GM21825 (cell line): ENCODE measurements at regions not wholly inside any gene's neighbourhood (a gene's known extent, or its start where the extent isn't known, plus 50 kb on each side); places are given as distances from the start of the nearest gene placed in this dataset.
"Not testable (repeated sequence)": the region's sequence is repeated elsewhere in the genome, so short reads cannot be mapped to it uniquely, and the experiment has no call there.

Experiments used
- ATAC-seq: cut with Tn5 transposase; IDR thresholded peaks from one replicate; pipeline ENCODE4 v1.9.1; 2021; ENCODE audit warnings: mild to moderate bottlenecking, moderate library complexity; ENCODE audit not compliant: unreplicated experiment

- ATAC-seq = no peak
Observed at GRCh38 chr3:22732641-22733040, 470.5 kb upstream of the UBE2E2 start.

- no peak for ATAC-seq
Observed at GRCh38 chr3:22734207-22734606, 468.9 kb upstream of the UBE2E2 start.

- ATAC-seq = no peak
Observed at GRCh38 chr3:22734756-22735155, 468.4 kb upstream of the UBE2E2 start.

GRCh38 chr3:22735373-22735772, 467.8 kb upstream of the UBE2E2 start:
- no peak for ATAC-seq

- ATAC-seq = not testable (repeated sequence)
Observed at GRCh38 chr3:22743386-22743785, 459.7 kb upstream of the UBE2E2 start.

- no peak for ATAC-seq
Observed at GRCh38 chr3:22745321-22745720, 457.8 kb upstream of the UBE2E2 start.

GRCh38 chr3:22746221-22746620, 456.9 kb upstream of the UBE2E2 start:
- ATAC-seq = no peak

GRCh38 chr3:22748453-22749045, 454.6 kb upstream of the UBE2E2 start:
- ATAC-seq = no peak

- no peak for ATAC-seq
Observed at GRCh38 chr3:22759636-22760310, 443.4 kb upstream of the UBE2E2 start.

- no peak for ATAC-seq
Observed at GRCh38 chr3:22765679-22766078, 437.4 kb upstream of the UBE2E2 start.

GRCh38 chr3:22777834-22778233, 425.3 kb upstream of the UBE2E2 start:
- ATAC-seq = no peak

- no peak for ATAC-seq
Observed at GRCh38 chr3:22779737-22780136, 423.4 kb upstream of the UBE2E2 start.

- ATAC-seq = no peak
Observed at GRCh38 chr3:22792533-22792932, 410.6 kb upstream of the UBE2E2 start.

GRCh38 chr3:22795917-22796316, 407.2 kb upstream of the UBE2E2 start:
- no peak for ATAC-seq

- ATAC-seq = no peak
Observed at GRCh38 chr3:22798461-22798860, 404.7 kb upstream of the UBE2E2 start.

- ATAC-seq = no peak
Observed at GRCh38 chr3:22819209-22819608, 383.9 kb upstream of the UBE2E2 start.

GRCh38 chr3:22835041-22835440, 368.1 kb upstream of the UBE2E2 start:
- no peak for ATAC-seq

- no peak for ATAC-seq
Observed at GRCh38 chr3:22836131-22836530, 367.0 kb upstream of the UBE2E2 start.

- ATAC-seq = no peak
Observed at GRCh38 chr3:22843854-22844253, 359.3 kb upstream of the UBE2E2 start.

GRCh38 chr3:22846566-22846965, 356.6 kb upstream of the UBE2E2 start:
- ATAC-seq = no peak

- ATAC-seq = not testable (repeated sequence)
Observed at GRCh38 chr3:22849583-22849982, 353.5 kb upstream of the UBE2E2 start.

GRCh38 chr3:22856811-22857210, 346.3 kb upstream of the UBE2E2 start:
- no peak for ATAC-seq

GRCh38 chr3:22858486-22858885, 344.6 kb upstream of the UBE2E2 start:
- ATAC-seq = no peak
